Fibroblast of pulmonary artery (primary cell): ENCODE measurements at regions not wholly inside any gene's neighbourhood (a gene's known extent, or its start where the extent isn't known, plus 50 kb on each side); places are given as distances from the start of the nearest gene placed in this dataset.
A peak's percentile ranks its signal among the peaks of the same experiment; 100 is the strongest.

Experiments used
- DNase-seq: peaks from one replicate; pipeline ENCODE4 v3.0.0-alpha.2; 2010; ENCODE audit warnings: low read depth
- H3K4me3 ChIP-seq: replicated peaks from 2 replicates; pipeline ENCODE4 v1.5.1; 2011; ENCODE audit warnings: low read depth, mild to moderate bottlenecking, control low read depth, low read length, moderate library complexity
- CTCF ChIP-seq: IDR thresholded peaks from 2 replicates; pipeline ENCODE4 v1.5.1; 2011; ENCODE audit warnings: mild to moderate bottlenecking, control low read depth, low read length, inconsistent platforms; ENCODE audit errors: missing control alignments

GRCh38 chr16:86411897-86412296 lies 98.4 kb upstream of the FOXF1 start:
- TF ChIP-seq CTCF = no peak
- no peak overlapping the region for H3K4me3 ChIP-seq
- no peak for DNase-seq

- DNase-seq = peak; percentile 71
- TF ChIP-seq CTCF = no peak
- H3K4me3 ChIP-seq = no peak overlapping the region
Observed at GRCh38 chr16:86414991-86415740, 95.2 kb upstream of the FOXF1 start.

GRCh38 chr16:86418981-86419380 lies 91.3 kb upstream of the FOXF1 start:
- H3K4me3 ChIP-seq = no peak overlapping the region
- TF ChIP-seq CTCF = no peak
- DNase-seq = no peak

- DNase-seq = no peak
- no peak overlapping the region for H3K4me3 ChIP-seq
- TF ChIP-seq CTCF = no peak
Observed at GRCh38 chr16:86419518-86419917, 90.8 kb upstream of the FOXF1 start.

GRCh38 chr16:86421995-86422394 lies 88.3 kb upstream of the FOXF1 start:
- DNase-seq = no peak
- H3K4me3 ChIP-seq = no peak overlapping the region
- TF ChIP-seq CTCF = no peak

- no peak overlapping the region for H3K4me3 ChIP-seq
- DNase-seq = no peak
- no peak for TF ChIP-seq CTCF
Observed at GRCh38 chr16:86424398-86424797, 85.9 kb upstream of the FOXF1 start.

- no peak for TF ChIP-seq CTCF
- H3K4me3 ChIP-seq = no peak overlapping the region
- DNase-seq = no peak
Observed at GRCh38 chr16:86424985-86425384, 85.3 kb upstream of the FOXF1 start.
